Limb (tissue), 2 donors: ENCODE measurements at regions not wholly inside any gene's neighbourhood (a gene's known extent, or its start where the extent isn't known, plus 50 kb on each side); places are given as distances from the start of the nearest gene placed in this dataset.
"Not testable (repeated sequence)": the region's sequence is repeated elsewhere in the genome, so short reads cannot be mapped to it uniquely, and the experiment has no call there.

Experiments used
- DNase-seq, 2 donors: peaks; one replicate each; pipeline ENCODE4 v3.0.0-alpha.2; 2016; ENCODE audit errors: extremely low spot score in 2 of 2

GRCh38 chr13:26483546-26483945 lies 73.9 kb upstream of the WASF3 start:
- no peak for DNase-seq

- DNase-seq = no peak
These were observed 73.3 kb upstream of the WASF3 start for GRCh38 chr13:26484196-26484595.

GRCh38 chr13:26485288-26485687 lies 72.2 kb upstream of the WASF3 start:
- no peak for DNase-seq

GRCh38 chr13:26485786-26486185 lies 71.7 kb upstream of the WASF3 start:
- no peak for DNase-seq

GRCh38 chr13:26486550-26486949 lies 70.9 kb upstream of the WASF3 start:
- DNase-seq = no peak

- no peak for DNase-seq
These were observed 69.7 kb upstream of the WASF3 start for GRCh38 chr13:26487781-26488180.

- DNase-seq = no peak
These were observed 69.1 kb upstream of the WASF3 start for GRCh38 chr13:26488236-26489003.

- not testable (repeated sequence) for DNase-seq
These were observed 65.2 kb upstream of the WASF3 start for GRCh38 chr13:26492301-26492700.

- no peak for DNase-seq
These were observed 62.8 kb upstream of the WASF3 start for GRCh38 chr13:26494571-26495195.

GRCh38 chr13:26495750-26496149 lies 61.7 kb upstream of the WASF3 start:
- DNase-seq = no peak

GRCh38 chr13:26497968-26498511 lies 59.4 kb upstream of the WASF3 start:
- DNase-seq = peak; percentile 40 to 59

- DNase-seq = peak in 1 of 2 donors; percentile 54
These were observed 58.6 kb upstream of the WASF3 start for GRCh38 chr13:26498656-26499601.

- DNase-seq = no peak
These were observed 56.7 kb upstream of the WASF3 start for GRCh38 chr13:26500618-26501320.

- DNase-seq = no peak
These were observed 55.8 kb upstream of the WASF3 start for GRCh38 chr13:26501641-26502040.

- no peak for DNase-seq
These were observed 54.7 kb upstream of the WASF3 start for GRCh38 chr13:26502826-26503225.

- no peak for DNase-seq
These were observed 53.5 kb upstream of the WASF3 start for GRCh38 chr13:26503826-26504594.
